ENCODE measurements at regions not wholly inside any gene's neighbourhood (a gene's known extent, or its start where the extent isn't known, plus 50 kb on each side); places are given as distances from the start of the nearest gene placed in this dataset.
A peak's percentile ranks its signal among the peaks of the same experiment; 100 is the strongest.

DNA sequence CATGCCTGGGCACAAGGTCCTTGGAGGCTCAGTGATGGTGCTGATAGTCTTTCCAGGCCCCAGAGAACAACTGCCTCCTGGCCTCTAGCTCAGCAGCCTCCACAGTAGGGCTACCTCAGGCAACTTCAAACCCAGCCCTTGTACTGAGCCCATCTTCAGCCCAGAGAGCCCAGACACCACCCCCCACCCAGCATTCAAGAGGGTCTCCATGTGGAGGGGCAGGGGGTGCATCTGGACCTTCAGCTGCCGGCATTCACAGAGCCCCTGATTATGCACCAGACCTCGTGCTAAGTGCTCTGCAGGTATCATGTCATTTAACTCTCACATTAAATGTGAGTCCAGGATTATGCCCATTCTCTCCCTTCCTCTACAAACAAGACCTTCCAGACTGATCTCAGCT is 197.0 kb upstream of the ZC3H12A start:
- no peak for DNase-seq (ENCODE audit: low spot score)

DNA sequence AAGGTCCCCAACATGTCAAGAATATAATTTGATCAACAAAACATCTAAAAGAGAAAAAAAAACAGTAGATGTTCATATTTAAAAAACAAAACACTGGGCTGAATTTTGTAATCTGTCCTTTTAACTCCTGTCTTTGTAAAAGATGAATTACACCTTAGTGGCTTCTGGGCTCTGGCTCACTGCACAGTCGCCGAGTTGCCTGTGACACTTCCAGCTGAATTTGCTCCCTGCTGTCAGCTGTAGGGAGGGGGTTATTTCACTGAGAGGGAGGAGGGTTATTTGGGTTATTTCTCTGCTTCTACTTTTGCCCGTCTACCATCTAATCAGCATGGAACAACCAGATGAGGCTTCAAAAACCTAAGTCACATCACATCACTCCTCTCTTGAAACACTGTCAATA is 193.0 kb upstream of the ZC3H12A start:
- no peak for DNase-seq (ENCODE audit: low spot score)

DNA sequence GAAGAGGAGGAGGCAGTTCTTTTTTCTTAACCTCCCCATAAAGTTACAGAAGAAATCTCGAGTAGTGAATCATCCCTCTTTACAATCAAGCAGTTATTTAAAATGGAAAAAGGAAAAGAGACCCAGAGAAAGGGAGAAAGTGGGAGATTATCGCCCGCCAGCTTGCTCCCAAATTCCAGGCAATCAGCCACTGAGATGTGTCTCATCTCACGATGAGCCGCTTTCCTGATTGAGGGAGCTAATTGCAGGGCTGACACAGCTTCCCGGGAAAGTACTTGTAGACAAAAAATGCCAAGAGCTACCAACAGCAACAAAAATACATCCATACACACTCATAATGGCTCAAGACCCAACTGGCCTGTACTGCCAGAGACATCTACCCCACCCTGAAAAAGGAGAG is 191.6 kb upstream of the ZC3H12A start:
- no peak for DNase-seq (ENCODE audit: low spot score)

DNA sequence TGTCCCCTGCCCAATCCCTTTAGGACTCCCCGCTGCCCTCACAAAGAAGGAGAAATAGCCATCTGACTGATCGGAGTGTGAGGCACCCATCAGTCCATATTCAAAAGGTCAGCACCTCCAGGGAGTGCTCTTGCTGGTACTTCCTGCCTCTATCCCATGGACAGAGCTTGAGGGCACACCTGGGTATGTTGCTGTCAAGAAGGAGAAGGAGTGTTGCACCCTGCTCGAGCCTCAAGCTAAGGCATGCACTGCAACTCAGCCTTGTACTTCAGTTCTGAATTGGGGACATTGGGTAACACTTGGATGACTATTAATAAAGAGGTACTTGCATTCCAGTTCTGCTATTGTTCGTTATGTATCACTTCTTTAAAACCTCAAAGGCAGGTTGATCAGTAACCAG is 190.3 kb upstream of the ZC3H12A start:
- no peak for DNase-seq (ENCODE audit: low spot score)

DNA sequence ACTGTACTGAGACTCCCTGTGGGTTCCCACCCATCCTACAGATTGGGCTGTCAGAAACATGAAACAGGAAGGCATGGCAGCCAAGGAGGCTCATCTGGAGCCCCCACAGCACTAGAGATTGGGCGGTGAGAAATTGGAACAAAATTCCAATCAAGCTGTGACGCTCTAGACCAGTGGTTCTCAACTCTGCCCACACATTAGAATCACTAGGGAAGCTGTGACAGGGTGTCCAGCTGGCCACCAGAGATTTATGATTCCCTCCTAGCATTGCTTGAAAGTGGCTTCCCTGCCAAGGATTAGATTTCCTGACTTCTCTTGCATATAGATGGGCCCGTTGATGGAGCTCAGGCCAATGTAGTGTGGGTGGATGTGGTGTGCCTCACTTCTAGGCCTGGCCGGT is 187.5 kb upstream of the ZC3H12A start:
- DNase-seq (ENCODE audit: low spot score), result no peak

DNA sequence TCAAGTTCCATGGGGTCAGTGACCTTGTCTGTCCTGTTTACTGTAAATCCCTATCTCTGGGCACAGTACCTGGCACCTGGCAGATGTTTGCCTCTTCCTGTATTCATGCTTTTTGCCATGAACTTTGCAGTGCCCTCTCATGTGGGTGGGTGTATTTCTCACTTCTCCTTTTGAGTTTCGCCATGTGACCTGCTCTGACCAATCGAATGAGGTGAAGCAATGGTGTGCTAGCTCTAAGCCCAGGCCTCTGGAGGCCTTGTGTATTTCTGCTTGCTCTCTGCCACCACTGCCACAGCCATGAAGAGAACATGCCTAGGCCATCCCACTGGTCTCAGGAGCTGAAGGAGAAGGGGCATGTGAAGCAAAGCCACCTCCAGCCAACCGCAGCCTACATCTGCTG is 185.5 kb upstream of the ZC3H12A start:
- no peak for DNase-seq (ENCODE audit: low spot score)

DNA sequence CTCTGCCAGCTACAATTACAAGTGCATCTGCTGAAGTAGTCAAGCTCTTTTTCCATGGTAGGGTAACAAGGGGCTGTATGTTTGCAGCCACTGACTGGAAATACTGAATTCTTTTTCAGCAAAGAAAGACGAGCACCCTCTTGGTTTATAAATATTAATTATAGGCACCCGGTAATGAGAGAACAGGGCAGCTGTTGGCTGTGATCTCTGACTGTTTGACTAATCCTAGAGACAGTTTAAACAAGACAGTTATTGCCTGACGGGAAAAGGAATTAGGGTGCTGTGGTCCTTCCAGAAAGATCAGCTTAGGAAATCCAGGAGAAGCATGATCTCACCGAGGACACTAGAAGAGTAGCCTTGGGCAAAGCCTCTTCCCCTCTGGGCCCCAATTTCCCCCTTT is 183.7 kb upstream of the ZC3H12A start:
- peak; percentile 16 for DNase-seq (ENCODE audit: low spot score)

DNA sequence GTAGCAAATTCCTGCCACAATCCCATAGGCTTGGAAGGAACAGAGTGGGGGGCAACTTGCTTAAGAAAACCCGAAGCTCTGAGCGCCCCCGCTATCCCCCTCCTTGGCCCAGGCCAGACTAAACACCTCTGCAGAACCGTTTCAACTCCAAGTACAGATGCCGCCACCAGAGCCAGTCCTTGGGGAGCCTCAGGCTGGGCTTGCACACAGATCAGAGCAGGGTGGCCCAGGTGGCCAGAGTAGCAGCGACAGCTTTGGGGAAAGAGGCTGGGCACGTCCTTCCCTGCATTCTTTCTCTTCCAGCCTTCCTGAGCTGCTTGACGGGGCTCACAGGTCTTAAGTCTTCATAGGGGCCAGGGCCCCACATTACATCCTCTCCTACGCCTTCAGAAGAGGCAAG is 181.6 kb upstream of the ZC3H12A start:
- no peak for DNase-seq (ENCODE audit: low spot score)

DNA sequence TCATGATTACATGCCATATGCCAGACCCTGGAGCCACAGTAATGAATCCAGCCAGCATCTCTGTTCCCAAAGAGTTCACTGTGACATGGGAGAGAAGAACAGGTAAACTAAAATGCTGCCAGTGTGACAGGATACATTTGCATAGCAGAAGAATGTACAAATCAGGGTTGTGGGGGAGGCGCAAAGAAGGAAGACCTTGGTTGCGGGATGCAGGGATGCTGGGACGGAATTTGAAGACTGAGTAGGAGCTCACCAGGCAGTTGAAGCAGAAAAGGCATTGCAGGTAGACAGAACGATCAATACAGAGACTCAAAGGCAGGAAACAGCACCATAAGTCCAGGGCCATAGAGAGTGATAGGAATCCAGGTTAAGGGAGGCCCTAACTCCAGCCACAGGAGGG is 180.3 kb upstream of the ZC3H12A start:
- no peak for DNase-seq (ENCODE audit: low spot score)

DNA sequence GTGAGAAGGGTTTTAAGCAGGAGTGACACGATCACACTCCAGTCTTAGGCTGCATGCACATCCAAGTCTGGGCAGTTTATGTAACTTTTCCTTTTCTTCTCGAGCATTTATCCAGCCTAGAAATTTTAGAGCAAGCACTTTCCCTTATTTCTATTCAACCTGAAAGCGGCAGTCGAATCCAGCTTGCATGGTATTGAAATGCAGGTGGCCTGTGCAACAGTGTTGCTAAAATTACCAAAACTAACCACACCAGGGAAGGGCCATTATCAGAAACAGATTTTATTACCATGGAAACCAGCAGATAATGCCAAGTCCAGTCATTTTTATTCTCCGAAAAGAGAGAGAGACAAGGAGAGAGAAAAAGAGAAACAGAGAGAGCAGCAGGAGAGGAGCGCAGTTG is 179.9 kb upstream of the ZC3H12A start:
- DNase-seq (ENCODE audit: low spot score), result no peak

DNA sequence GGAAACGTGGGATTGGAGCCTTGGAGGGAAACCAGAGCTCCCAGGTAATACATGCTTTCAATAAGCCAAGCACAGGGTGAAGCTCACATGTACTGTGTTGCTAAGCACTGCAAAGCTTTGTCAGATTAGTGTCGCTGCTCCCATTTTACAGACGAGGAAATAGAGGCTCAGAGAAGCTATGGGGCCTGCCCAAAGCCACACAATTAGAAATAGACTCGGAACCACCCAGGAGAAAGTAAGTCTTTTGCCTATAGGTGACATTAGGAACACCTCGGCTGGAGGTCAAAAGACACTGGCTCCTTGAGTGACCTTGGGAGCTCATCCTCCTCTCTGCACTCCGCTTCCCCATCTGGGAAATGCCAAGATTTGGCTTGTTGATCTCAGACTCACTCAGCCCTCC is 175.6 kb upstream of the ZC3H12A start:
- no peak for DNase-seq (ENCODE audit: low spot score)

DNA sequence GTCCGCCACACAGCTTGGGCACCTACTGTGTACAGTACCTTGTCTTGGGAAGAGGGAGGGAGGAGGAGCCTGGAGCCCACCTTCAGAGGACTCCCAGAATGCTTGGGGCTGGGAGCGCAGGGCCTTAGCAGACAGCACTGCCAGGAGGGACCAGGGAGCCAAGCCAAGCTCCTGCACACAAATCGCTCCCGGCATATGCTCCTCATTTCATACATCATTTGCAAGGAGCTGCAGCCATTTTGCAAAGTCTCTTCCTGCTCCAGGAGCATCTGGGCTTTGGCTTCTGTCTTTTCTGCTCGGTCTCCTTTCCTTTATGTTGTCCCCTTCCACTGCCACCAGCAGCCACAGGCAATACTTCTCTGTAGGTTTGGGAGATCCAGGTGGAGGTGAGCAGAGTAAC is 175.2 kb upstream of the ZC3H12A start:
- DNase-seq (ENCODE audit: low spot score), result no peak

DNA sequence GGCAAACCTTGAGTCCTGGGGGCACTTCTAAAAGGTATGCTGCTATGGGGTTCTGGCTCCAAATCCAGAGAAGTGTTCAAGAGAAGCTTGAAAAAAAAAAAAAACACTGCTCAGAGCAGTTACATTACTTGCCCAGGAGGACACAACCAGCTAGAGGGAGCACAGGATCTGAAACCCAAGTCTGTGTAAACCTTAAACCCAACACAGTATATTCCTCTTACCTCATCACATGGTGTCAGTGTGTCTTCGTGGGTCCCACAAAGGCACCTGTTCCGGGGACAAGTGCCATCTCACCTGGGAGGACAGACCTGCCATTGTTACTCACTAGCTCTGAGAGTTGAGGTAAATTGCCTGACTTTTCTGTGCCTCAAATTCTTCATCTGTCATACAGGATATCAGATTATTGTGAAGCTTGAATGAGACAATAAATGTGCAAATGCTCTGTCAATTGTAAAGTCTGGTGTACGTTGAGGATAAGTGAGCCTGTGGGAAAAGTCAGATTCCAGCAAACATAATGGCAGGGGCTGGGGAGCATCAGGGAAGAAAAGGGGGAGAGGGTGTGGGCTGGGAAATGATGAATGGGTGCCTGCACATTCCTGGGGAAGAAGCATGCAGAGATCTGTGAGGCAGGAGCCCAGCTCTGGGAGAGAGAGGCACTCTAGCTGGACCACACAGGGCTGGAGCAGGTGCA is 170.4 kb upstream of the ZC3H12A start:
- DNase-seq (ENCODE audit: low spot score), result no peak

DNA sequence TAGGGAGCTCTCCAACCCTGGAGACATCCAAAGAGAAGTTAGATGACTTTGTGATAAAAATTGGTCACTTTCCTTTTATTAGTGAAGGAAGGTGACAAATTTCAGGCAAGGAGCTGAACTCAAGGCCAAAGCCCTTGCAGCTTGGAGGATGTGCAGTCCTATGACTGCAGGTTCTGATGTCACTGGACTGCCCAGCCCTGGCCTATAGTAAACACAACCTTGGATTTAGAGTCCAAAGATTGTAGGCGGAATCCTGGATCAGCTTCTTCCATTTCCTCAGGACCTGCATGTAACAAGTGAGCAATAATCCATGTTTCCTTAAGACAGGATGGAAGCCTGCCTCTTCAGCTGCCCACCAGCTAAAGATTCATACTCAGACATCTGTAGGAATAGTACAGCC is 169.3 kb upstream of the ZC3H12A start:
- no peak for DNase-seq (ENCODE audit: low spot score)

DNA sequence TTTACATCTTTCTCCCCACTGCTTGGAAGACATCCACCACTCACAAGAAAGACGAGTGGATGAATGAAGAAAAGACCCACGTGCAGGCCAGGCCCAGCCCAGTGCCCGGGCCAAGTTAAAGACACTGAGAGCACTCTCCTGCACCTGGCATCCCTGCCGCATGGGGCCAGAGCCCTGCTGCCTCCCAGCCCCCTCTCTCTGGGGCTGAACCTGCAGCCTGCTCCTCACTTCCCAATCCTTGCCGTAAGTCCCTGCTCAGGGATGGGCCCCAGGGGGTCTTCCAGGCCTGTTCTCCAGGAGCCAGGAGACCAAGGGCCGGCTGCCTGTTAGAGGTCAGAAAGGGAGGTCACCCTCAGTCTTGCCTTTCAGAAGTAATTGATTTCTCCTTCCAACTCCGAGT is 168.5 kb upstream of the ZC3H12A start:
- DNase-seq (ENCODE audit: low spot score), result no peak

DNA sequence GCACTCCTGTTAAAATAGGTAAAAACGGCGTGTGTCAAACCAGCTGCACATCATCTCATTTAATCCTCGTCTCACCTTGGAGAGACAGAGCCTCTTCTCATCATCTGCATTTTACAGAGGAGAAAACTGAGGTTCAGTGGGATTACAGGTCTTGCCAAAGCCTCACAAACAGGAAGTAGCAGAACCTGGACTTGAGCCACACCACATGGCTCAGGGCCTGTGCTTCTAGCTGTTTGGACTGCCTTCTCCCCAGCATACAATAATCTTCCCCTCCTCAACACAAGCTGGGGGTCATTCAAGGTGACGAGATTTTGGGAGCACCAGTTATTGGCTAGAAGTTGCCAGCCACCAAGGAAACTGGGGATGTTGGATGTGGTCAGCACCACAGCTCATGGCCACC is 167.9 kb upstream of the ZC3H12A start:
- DNase-seq (ENCODE audit: low spot score), result no peak

DNA sequence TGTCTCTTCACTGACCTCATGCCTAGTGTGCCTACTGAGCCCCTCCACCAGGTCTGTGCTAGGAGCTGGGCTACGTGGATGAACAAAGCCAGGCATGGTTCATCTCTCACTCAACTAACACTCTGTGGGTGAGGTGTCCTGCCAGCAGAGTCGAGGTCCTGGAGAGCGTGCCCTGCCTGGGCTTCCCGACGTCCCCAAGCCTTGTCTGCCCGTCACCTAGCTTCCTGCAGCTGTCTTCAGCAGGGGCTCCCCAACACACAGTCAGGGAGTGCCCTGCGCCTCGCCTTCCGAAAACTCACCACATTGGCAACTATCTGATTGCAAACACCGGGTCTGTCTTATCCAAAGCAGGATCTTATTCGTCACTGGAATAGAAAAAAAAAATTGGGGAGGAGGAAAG is 167.5 kb upstream of the ZC3H12A start:
- no peak for DNase-seq (ENCODE audit: low spot score)

DNA sequence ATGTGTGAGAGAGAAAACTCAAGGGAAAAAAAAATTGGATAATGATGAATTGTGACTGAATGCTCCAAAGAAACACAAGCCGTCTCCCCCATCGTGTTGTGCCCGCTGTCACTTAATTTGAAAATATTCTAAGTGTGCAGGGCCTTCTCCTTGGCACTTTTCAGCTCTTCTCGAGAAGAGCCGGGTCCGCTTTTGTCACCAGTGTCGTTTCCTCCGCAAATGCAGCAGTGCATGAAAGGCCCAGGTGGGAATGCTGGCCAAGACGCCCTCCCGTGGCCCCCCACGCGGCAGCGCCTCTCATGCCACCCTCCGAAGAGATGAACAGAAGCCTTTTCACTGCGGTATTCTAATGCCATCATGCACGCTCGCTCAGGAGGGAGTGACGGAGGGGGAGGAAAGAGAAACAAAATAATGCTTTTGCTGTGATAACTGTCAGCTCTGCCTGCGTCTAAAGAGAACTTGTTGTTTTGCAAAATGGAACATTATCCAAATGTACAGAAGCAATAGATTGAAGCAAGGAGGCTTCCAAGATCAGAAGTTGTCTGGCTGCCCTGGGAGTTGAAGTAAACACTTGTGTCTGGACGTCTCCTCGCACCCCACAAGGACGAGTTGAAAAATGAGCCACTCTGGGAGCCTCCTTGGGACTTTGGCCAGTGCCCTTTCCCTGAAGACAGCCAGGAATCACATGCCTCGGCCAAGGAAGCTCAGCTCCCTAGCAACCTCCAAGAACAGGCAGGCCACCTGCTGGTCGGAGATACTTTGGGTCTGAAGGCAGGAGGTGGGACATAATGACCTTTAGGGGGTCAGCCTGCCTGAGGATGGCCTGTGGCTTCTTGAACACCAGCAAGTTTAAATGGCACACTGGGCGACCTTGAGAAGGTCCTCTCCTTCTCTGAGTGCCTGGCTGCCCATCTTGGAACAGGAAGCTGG is 166.1 kb upstream of the ZC3H12A start:
- DNase-seq (ENCODE audit: low spot score), result peak; percentile 69

DNA sequence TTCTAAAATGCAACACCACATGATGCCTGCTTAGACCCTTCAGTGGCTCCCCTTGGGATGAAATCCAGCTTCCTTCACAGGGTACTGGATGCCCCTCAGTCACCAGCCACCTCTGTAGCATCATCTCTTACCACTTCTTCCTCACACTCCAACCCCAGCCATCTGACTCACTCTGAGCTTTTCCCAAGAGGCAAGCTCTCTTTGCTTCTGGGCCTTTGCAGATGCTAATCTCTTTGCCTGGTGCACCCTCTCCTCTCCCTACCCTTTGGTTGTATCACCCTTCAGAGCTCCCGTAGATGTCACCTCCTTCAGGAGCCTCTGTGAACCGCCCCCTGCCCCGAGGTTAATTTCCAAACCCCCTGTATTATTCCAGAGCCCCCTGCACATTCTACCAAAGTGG is 164.8 kb upstream of the ZC3H12A start:
- no peak for DNase-seq (ENCODE audit: low spot score)

DNA sequence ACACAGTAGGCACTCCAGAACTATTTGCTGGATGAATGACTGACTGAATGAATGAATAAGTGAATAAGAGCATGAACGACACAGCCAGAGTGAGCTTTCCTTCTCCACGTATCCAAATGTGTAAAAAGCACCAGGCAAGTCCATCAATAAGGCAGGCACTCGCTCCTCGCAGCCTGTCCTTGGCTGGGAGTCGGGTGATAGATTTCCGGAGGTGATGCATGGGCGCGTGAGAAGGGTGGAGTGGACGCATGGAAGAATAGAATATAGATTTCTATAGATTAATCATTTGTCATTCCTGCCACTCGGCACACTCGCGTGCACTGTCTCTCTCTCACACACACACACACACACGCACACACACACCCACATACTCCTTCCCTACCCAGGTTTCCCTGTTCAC is 164.3 kb upstream of the ZC3H12A start:
- no peak for DNase-seq (ENCODE audit: low spot score)

DNA sequence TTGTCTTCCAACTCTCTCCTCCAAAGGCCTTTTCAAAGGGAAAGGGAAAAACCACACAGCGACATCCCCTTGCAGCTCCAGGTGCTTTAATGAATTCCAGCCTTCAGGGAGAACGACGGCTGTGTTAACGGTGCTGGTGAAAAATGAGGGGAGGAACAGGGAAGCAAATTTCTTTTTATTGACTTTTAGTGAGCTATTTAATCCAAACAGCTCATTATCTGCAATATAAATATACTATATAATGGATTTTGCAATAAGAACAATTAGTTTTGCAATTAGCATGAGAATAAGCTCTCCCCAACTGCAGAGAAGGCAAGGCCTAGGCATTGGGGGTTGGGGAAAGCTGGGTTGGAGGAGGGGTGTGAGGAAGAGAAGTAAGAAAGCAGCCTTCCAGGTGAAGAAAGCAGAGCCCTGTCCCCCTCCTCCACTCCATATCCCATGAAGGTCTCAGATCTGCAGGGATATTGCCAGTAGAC is 159.0 kb upstream of the ZC3H12A start:
- DNase-seq (ENCODE audit: low spot score), result no peak

DNA sequence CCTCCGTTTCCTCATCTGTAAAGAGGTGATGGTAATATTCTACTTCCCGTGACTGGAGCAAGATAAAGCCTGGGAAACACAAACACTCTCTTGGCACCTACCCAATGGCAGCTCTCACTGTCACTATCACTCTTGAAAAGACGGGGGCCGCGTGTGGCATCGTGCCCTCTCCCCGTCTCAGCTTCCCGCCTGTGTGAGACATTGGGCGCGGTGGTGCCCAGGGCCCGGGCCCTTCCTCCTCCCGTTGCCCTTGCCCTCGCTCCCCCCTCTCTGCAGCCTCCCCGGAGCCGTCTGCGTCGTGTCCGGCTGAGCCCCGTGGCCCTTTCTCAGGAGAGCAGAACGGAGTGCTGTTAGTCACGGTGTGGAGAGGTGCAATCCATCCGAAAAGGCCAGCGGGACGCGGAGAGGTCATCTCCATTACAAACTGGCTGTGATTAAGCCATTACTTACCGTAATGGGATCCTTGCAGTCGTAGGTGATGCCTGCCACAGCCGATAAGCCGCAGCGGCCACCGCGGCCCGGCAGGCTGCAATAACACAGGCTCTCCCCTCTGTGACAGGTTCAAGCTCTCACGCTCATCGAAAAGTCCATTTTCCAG is 156.4 kb upstream of the ZC3H12A start:
- no peak for DNase-seq (ENCODE audit: low spot score)

DNA sequence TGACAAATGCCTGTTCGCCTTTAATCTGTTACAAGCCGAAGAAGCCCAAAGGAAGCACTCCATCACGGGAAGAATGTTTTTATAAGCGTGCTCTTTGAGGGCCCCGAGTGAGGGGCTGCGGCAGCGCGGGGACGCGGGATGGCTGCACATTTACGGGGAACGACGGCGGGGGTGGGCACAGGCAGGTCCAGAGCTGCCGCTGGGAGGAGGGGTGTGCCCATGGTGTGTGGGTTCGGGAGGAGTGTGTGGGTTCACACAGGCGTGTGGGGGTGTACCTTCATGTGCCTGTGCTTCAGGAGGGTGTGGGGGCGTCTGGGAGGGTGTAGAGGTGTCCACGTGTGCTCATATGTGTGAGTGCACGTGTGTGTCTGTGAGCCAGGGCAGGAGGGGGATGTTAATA is 155.9 kb upstream of the ZC3H12A start:
- DNase-seq (ENCODE audit: low spot score), result no peak

All from globus pallidus (tissue), 1 donor.